OCI-LY3 (cell line): ENCODE measurements at regions not wholly inside any gene's neighbourhood (a gene's known extent, or its start where the extent isn't known, plus 50 kb on each side); places are given as distances from the start of the nearest gene placed in this dataset.

Experiments used
- H2AFZ ChIP-seq: fragments of 200-600, 300-600 bp; shearing (Covaris generic); 2 replicates; pipeline ENCODE4 v1.6.0; 2014; ENCODE audit warnings: antibody characterized with exemption, low read depth, low read length
- H3K27ac ChIP-seq: fragments of 200-600, 300-600 bp; sonication (generic); 2 replicates; pipeline ENCODE4 v1.5.1; 2014; ENCODE audit warnings: mild to moderate bottlenecking, low read length, moderate library complexity, mixed read lengths
- H3K27me3 ChIP-seq: fragments of 200-600, 300-600 bp; sonication (generic); 2 replicates; pipeline ENCODE4 v1.6.1; 2014; ENCODE audit warnings: low read depth, low read length, mixed read lengths
- H3K36me3 ChIP-seq: fragments of 200-600, 300-600 bp; sonication (generic); replicated peaks from 2 replicates; pipeline ENCODE3; 2014; ENCODE audit warnings: low read depth, low read length, mixed read lengths
- H3K4me1 ChIP-seq: fragments of 300-600, 200-600 bp; sonication (generic); 2 replicates; pipeline ENCODE4 v1.6.1; 2014; ENCODE audit warnings: low read length, mixed read lengths
- H3K4me2 ChIP-seq: fragments of 200-600, 300-600 bp; sonication (generic); 2 replicates; pipeline ENCODE4 v1.6.1; 2014; ENCODE audit warnings: low read length, mixed read lengths
- H3K4me3 ChIP-seq: fragments of 300-600, 200-600 bp; sonication (generic); 2 replicates; pipeline ENCODE4 v1.5.1; 2014; ENCODE audit warnings: antibody characterized with exemption, mild to moderate bottlenecking, low read length, moderate library complexity
- H3K79me2 ChIP-seq: fragments of 300-600, 200-600 bp; shearing (Covaris generic); 2 replicates; pipeline ENCODE4 v1.6.1; 2014; ENCODE audit warnings: mild to moderate bottlenecking, low read length, mixed read lengths
- H3K9ac ChIP-seq: fragments of 300-600, 200-600 bp; shearing (Covaris generic); 2 replicates; pipeline ENCODE4 v1.6.0; 2014; ENCODE audit warnings: mild to moderate bottlenecking, low read length, moderate library complexity
- H3K9me3 ChIP-seq: fragments of 200-600, 300-600 bp; shearing (Covaris generic); 2 replicates; pipeline ENCODE4 v1.6.1; 2014; ENCODE audit warnings: low read length, mixed read lengths; ENCODE audit not compliant: insufficient read depth
- H4K20me1 ChIP-seq: fragments of 200-600, 300-600 bp; sonication (generic); 2 replicates; pipeline ENCODE4 v1.6.1; 2016; ENCODE audit warnings: low read length, mixed read lengths; ENCODE audit not compliant: insufficient read depth
- CTCF ChIP-seq: fragments of 200-600, 300-600 bp; sonication (generic); IDR thresholded peaks from 2 replicates; pipeline ENCODE4 v1.5.1; 2014; ENCODE audit warnings: antibody characterized with exemption, low read length, low read depth
- EZH2phosphoT487 ChIP-seq: fragments of 200-600 bp; shearing (Covaris generic); IDR thresholded peaks from 2 replicates; pipeline ENCODE4 v1.6.1; 2018; ENCODE audit warnings: antibody characterized with exemption, mixed run types, low read depth

- Histone ChIP-seq H3K27ac (no peak overlapping the region), H3K4me1 (no peaks in the 10 kb centered on the region), H2AFZ (no peak overlapping the region), H3K9me3 (no peaks in the 10 kb centered on the region), H3K9ac (no peak overlapping the region), H3K27me3 (peaks cover 5% of the 10 kb centered on the region; the same call in 1 of the 2 replicates), H3K36me3 (no peaks in the 10 kb centered on the region), H3K4me3 (no peak overlapping the region), H3K4me2 (no peak overlapping the region), H4K20me1 (no peaks in the 10 kb centered on the region), H3K79me2 (no peaks in the 10 kb centered on the region)
- TF ChIP-seq EZH2phosphoT487 (no peak), CTCF (no peak)
Observed at GRCh38 chr2:120403676-120404075, 57.7 kb downstream of the INHBB start.

GRCh38 chr2:120404274-120404673, 58.3 kb downstream of the INHBB start:
- H3K9ac ChIP-seq = no peak overlapping the region
- H3K4me1 ChIP-seq = no peaks in the 10 kb centered on the region
- no peak overlapping the region for H3K27ac ChIP-seq
- H3K79me2 ChIP-seq = no peaks in the 10 kb centered on the region
- no peak for TF ChIP-seq EZH2phosphoT487
- TF ChIP-seq CTCF = no peak
- H3K4me2 ChIP-seq = no peak overlapping the region
- no peak overlapping the region for H3K4me3 ChIP-seq
- H3K27me3 ChIP-seq = peaks cover 5% of the 10 kb centered on the region; the same call in 1 of the 2 replicates
- no peak overlapping the region for H2AFZ ChIP-seq
- no peaks in the 10 kb centered on the region for H3K9me3 ChIP-seq
- H4K20me1 ChIP-seq = no peaks in the 10 kb centered on the region
- H3K36me3 ChIP-seq = no peaks in the 10 kb centered on the region

GRCh38 chr2:120404941-120405758, 59.2 kb downstream of the INHBB start:
- H3K27me3 ChIP-seq = peaks cover 9% of the 10 kb centered on the region; the same call in 1 of the 2 replicates
- H3K9me3 ChIP-seq = 0 out of 2 replicates have a peak, but pooled peaks cover 5% of the 10 kb centered on the region
- H2AFZ ChIP-seq = no peak overlapping the region
- no peak overlapping the region for H3K9ac ChIP-seq
- H3K4me3 ChIP-seq = no peak overlapping the region
- H4K20me1 ChIP-seq = no peaks in the 10 kb centered on the region
- no peaks in the 10 kb centered on the region for H3K79me2 ChIP-seq
- H3K4me1 ChIP-seq = no peaks in the 10 kb centered on the region
- no peak for TF ChIP-seq EZH2phosphoT487
- no peak for TF ChIP-seq CTCF
- H3K4me2 ChIP-seq = no peak overlapping the region
- no peaks in the 10 kb centered on the region for H3K36me3 ChIP-seq
- no peak overlapping the region for H3K27ac ChIP-seq

GRCh38 chr2:120405759-120406099, 59.8 kb downstream of the INHBB start:
- Histone ChIP-seq H3K79me2 (no peaks in the 10 kb centered on the region), H3K9me3 (0 out of 2 replicates have a peak, but pooled peaks cover 6% of the 10 kb centered on the region), H2AFZ (no peak overlapping the region), H3K36me3 (no peaks in the 10 kb centered on the region), H3K27ac (no peak overlapping the region), H3K4me1 (no peaks in the 10 kb centered on the region), H3K4me3 (no peak overlapping the region), H3K4me2 (no peak overlapping the region), H4K20me1 (no peaks in the 10 kb centered on the region), H3K9ac (no peak overlapping the region), H3K27me3 (peaks cover 9% of the 10 kb centered on the region; the same call in 1 of the 2 replicates)
- TF ChIP-seq CTCF = no peak
- TF ChIP-seq EZH2phosphoT487 = no peak
